ELF-1 (cell line): ENCODE measurements at regions not wholly inside any gene's neighbourhood (a gene's known extent, or its start where the extent isn't known, plus 50 kb on each side); places are given as distances from the start of the nearest gene placed in this dataset.
"Not testable (repeated sequence)": the region's sequence is repeated elsewhere in the genome, so short reads cannot be mapped to it uniquely, and the experiment has no call there.

Experiments used
- DNase-seq: peaks from one replicate; pipeline ENCODE4 v3.0.0-alpha.2; 2016; ENCODE audit warnings: low read depth, low spot score

GRCh38 chr7:81437160-81437559 is 332.7 kb downstream of the HGF start:
- DNase-seq, result not testable (repeated sequence)

GRCh38 chr7:81433692-81434331 is 336.0 kb downstream of the HGF start:
- no peak for DNase-seq

DNA sequence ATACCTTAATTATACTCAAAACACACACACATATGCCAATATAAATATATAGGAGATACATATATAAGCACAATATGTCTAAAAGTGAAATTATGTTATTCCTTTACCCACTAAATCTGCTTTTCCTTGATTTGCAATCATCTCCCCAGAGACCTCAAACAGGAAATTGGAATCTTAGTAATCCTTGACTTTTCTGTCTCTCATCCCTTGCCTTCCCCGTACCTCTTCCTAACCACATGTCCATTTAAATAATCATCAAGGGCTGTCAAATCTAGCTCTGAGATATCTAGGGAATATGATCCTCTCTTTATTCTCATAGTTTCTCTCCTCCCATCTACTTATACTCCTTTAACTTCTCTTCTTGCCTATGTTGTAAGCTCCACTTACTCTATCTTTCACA is 336.6 kb downstream of the HGF start:
- DNase-seq, result no peak

DNA sequence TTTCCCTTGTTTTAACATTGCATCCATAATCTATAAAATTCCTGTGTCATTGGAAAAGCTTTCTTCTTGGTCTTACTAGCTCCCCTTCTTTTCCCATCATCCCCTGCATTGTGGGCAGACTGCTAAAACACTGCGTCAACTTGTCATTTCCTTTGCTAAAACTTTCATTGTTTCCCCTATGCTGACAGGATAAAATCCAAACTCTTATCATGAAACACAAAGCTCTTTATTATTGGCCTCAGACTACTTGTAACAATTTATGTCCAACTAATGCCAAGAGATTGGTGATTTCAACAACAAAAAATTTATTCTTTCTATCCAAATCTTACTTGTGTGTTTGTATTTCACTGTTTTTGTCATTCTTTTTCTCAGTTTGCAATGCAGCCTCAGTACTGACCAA is 339.1 kb downstream of the HGF start:
- DNase-seq, result no peak

- DNase-seq, result no peak
Observed at GRCh38 chr7:81430150-81430549, 339.7 kb downstream of the HGF start.

- DNase-seq, result no peak
Observed at GRCh38 chr7:81427461-81427860, 342.4 kb downstream of the HGF start.

- no peak for DNase-seq
Observed at GRCh38 chr7:81420526-81421226, 349.2 kb downstream of the HGF start.

DNA sequence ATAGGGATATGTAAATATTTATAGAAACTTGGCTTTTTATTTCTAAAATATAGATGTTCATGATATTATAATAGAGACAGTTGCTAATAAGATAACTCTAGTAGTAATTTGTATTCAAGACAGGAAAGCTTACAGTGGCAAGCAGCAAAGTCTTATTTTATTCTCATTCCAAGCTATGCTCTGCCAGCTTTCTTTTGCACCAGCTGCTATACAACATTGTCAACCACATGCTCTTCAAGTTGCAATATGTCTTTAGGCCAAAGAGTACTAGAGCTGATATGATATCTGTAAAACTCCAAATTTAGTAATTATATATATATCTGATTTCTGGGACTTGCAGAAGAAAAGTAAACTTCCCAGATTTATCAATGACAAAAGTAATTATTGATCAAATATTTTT is 350.1 kb downstream of the HGF start:
- no peak for DNase-seq

DNA sequence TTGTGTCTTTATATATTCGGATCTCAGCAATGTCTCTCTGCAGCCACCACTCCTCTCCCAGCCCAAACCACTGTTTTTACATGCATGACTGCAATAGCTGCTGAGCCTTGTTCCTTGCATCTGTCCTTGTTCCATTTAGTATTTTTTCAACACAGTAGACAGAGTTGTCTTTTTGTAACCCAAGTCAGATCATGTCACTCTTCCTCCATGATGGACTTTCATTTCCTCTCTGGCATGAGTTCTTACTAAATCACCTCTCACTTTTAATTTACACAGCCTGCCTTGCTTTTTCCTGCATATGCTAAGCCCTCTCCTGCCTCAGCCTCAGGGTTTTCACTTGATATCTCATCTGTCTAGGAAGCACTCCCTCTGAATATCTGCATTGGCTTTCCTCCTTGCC is 353.2 kb downstream of the HGF start:
- no peak for DNase-seq

- no peak for DNase-seq
Observed at GRCh38 chr7:81415181-81415580, 354.7 kb downstream of the HGF start.

DNA sequence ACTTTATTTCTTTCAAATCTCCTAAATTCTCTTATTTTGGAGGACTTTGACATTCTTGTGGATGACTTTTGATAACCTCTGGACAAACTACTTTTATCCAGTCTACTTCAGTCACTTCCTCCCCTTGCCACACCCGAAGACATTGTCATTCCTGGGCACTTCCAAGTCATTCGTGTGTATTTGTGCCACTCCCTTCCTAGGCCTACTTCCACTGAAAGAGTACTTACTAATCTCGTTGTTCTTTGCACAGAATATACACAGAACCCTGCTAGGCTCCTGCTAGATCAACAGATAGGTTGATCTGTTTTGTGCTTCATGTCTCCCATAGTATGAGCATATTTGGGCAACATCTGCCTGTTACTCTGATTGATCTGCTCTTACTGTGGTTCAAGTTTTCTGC is 355.4 kb downstream of the HGF start:
- DNase-seq, result no peak

DNA sequence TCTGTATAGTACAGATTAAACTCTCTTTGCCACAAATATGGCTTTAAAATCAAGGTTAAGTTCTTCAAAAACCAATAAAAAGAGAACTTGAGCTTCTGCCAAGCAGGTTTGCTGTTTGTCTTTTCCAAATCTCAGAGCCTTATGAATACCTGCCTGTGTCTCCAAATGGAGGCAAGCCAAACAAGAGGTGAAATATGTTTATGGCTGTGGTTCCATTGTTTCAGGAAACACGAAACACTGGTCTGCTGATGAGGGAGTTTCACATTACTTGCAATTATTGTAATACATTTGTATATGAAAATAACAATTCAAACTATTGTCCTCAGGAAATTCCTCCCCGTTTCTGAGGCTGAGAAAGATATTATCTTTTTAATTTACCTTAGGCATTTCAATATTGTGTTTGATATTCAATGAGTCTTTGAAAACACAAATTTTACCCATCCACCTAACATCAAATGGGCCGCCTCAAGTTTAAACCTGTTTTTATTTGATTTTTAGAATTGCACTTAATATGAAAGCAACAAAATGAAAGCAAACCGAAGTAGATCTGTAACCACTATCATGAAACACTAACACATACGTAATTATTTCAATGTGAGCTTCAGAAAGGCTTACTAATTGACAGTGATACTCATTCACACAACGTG is 359.3 kb downstream of the HGF start:
- DNase-seq, result no peak

DNA sequence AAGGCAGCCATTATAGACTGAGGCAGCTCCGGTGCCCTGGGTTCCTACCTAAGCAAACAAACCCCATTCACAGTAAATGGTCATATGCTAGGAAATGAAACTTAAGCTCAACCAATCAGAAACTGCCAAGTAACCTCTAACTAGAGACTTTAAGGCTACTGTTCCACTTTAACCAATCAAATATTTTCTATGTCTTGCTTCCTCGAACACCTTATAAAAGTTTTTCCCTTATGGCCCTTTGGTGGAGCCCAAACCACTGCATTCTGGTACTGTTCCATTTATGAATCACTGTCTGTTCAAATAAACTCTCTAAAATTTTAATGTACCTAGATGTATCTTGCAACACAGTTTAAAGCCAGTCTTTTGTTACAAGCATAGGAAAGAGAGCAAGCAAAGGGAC is 361.1 kb downstream of the HGF start:
- DNase-seq, result no peak

GRCh38 chr7:81407094-81407493 is 362.8 kb downstream of the HGF start:
- DNase-seq, result no peak

- peak; percentile 45 for DNase-seq
Observed at GRCh38 chr7:81404669-81405068, 365.2 kb downstream of the HGF start.

DNA sequence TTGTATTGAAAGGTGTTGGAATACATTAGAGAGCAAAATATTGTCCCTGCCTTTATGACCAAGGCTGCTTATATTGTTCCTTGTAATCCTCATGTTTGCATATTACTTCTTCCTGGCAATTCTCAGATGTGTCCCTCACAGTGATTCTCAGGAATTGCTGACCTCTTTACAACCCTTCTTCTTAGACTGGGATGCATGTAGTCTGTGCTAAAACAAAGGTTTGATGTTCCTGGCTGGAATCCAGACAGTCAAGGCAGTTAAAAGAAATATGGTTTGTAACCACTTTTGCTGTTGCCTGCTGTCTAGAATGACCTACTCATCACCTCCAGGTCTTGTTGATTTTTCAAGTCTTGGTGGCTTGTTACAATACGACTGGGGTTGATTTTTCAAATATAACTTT is 367.6 kb downstream of the HGF start:
- no peak for DNase-seq

- DNase-seq, result no peak
Observed at GRCh38 chr7:81399471-81399870, 370.4 kb downstream of the HGF start.

DNA sequence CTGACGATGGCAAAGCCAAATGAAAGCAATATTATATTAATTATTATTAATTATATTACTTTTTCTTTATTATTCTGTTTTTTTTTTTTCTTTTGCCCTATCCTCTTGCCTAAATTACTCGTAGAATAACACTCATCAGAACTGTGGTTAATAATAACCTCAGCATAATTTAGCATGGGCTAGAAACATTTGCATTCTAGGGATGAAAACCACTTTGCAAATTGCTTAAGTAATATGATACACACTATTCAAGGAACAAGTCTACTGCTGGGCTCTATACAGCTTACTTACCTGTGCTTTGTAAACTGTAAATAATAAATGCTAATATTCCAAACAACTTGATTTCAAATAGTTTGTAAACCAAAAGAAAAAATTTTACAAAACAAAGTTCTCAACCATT is 375.8 kb downstream of the HGF start:
- no peak for DNase-seq

GRCh38 chr7:81393018-81393417 is 376.8 kb downstream of the HGF start:
- DNase-seq, result no peak

DNA sequence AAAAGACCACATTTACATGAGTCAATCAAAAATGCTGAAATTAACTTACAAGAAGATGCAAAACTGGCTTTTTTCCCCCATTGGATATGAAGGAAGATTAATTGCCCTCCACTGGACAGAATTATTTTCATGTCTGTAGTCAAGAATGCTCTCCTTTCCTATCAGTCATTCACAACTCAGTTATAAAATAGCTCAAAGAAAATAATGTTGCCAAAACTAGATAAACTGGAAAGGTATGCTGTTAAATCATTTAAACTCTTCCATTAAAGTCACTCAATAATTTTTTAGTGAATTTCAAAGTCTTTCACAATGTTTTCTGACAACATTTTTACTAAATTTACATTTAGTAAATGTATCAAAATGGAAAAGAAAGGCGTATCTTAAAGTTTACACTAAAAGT is 384.5 kb downstream of the HGF start:
- no peak for DNase-seq

DNA sequence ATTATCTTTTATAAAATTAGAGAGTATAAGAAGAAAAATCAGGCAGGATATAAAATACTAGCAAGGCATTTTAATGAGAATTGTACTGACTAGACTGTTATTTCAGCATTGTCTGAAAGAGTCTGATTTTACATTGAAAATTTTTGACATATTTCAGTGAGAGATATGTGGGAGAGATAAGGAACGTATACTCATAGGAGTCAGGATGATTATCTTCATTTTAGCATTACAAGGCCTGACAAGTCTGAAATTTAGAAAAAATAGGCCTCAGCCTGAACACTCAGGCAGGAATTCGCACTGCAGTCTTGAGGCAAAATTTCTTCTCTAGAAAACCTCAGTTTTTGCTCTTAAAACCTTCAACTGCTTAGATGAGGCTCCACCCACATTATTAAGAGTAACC is 386.0 kb downstream of the HGF start:
- no peak for DNase-seq

GRCh38 chr7:81374641-81375040 is 395.2 kb downstream of the HGF start:
- not testable (repeated sequence) for DNase-seq

GRCh38 chr7:81370822-81371221 is 399.0 kb downstream of the HGF start:
- no peak for DNase-seq
